Small intestine (tissue), 7 donors: ENCODE measurements at regions not wholly inside any gene's neighbourhood (a gene's known extent, or its start where the extent isn't known, plus 50 kb on each side); places are given as distances from the start of the nearest gene placed in this dataset.

Experiments used
- DNase-seq, 2 donors: peaks; one replicate each; pipeline versions ENCODE4 v3.0.0 to v3.0.0-alpha.2; 2013
- FAIRE-seq: peaks from 2 replicates; lab custom pipeline; 2012; peaks lifted over from hg19 to GRCh38; lab: Jason Lieb, UNC
- H3K27ac ChIP-seq, 3 donors: one replicate each; pipeline ENCODE4 v1.5.1; 2013; ENCODE audit warnings: low read length in 2 of 3, mild to moderate bottlenecking in 2 of 3, control low read depth in 1 of 3, inconsistent platforms in 1 of 3, low read depth in 1 of 3, moderate library complexity in 1 of 3
- H3K27me3 ChIP-seq, 3 donors: one replicate each; pipeline ENCODE4 v1.6.1; 2013; ENCODE audit warnings: low read length in 3 of 3, inconsistent platforms in 1 of 3; ENCODE audit not compliant: control insufficient read depth in 3 of 3, insufficient read depth in 3 of 3
- H3K36me3 ChIP-seq, 3 donors: one replicate each; pipeline ENCODE4 v1.6.1; 2013; ENCODE audit warnings: low read length in 3 of 3, inconsistent platforms in 1 of 3, low read depth in 1 of 3, mild to moderate bottlenecking in 1 of 3, moderate library complexity in 1 of 3; ENCODE audit not compliant: control insufficient read depth in 3 of 3, insufficient read depth in 2 of 3
- H3K4me1 ChIP-seq, 3 donors: one replicate each; pipeline ENCODE4 v1.6.1; 2013; ENCODE audit warnings: low read length in 2 of 3, inconsistent platforms in 1 of 3, low read depth in 1 of 3, mild to moderate bottlenecking in 1 of 3, moderate library complexity in 1 of 3; ENCODE audit not compliant: control insufficient read depth in 3 of 3, insufficient read depth in 2 of 3
- H3K4me3 ChIP-seq, 3 donors: one replicate each; pipeline ENCODE4 v1.5.1; 2013; ENCODE audit warnings: low read length in 3 of 3, control low read depth in 1 of 3, inconsistent platforms in 1 of 3, low read depth in 1 of 3, mild to moderate bottlenecking in 1 of 3, moderate library complexity in 1 of 3
- H3K9me3 ChIP-seq, 2 donors: one replicate each; pipeline ENCODE4 v1.6.1; 2013; ENCODE audit warnings: low read depth in 1 of 2, low read length in 1 of 2; ENCODE audit not compliant: control insufficient read depth in 2 of 2, insufficient read depth in 1 of 2
- WGBS, 3 donors: extraction: QIAGEN DNeasy Blood & Tissue Kit; methylation state at CpG; one replicate each; pipeline ENCODE4 v1.1.7; 2013; 5-methylcytosine and 5-hydroxymethylcytosine counted together
- donor health status: healthy with polysubstance abuse.
- donor health status: control.
- donor health status: control.
- donor health status: Bipolar disorder and iron deficiency.
- donor health status: healthy.

- WGBS, 3 donors, result 74 to 87% (median 81%) methylated on average over 3 of the region's 3 CpGs
- DNase-seq (no peak), FAIRE-seq (no peak)
Observed at GRCh38 chr10:44723082-44723481, 188.1 kb upstream of the TMEM72 start.

GRCh38 chr10:44723619-44724325 is 187.4 kb upstream of the TMEM72 start:
- peaks cover 0 to 5% of the 10 kb centered on the region in 2 donors for H3K9me3 ChIP-seq
- H3K27me3 ChIP-seq, result no peaks in the 10 kb centered on the region
- FAIRE-seq (no peak), DNase-seq (no peak)
- H3K36me3 ChIP-seq, result no peaks in the 10 kb centered on the region
- 71 to 86% (median 82%) methylated on average over 7 of the region's 7 CpGs for WGBS, 3 donors
- H3K27ac ChIP-seq, result no peak overlapping the region
- no peak overlapping the region for H3K4me3 ChIP-seq
- H3K4me1 ChIP-seq, result no peaks in the 10 kb centered on the region

More at GRCh38 chr10:44723082-44723481, 188.1 kb upstream of the TMEM72 start:
- Histone ChIP-seq H3K36me3 (no peaks in the 10 kb centered on the region), H3K4me3 (no peak overlapping the region), H3K27me3 (no peaks in the 10 kb centered on the region), H3K9me3 (peaks cover 0 to 5% of the 10 kb centered on the region in 2 donors), H3K27ac (no peak overlapping the region), H3K4me1 (no peaks in the 10 kb centered on the region)

- Histone ChIP-seq H3K36me3 (no peaks in the 10 kb centered on the region), H3K4me1 (no peaks in the 10 kb centered on the region), H3K27ac (no peak overlapping the region), H3K9me3 (peaks cover 0 to 2% of the 10 kb centered on the region in 2 donors), H3K4me3 (no peak overlapping the region), H3K27me3 (no peaks in the 10 kb centered on the region)
- DNase-seq (no peak), FAIRE-seq (no peak)
- WGBS, 3 donors, result 60 to 64% (median 62%) methylated on average over 6 of the region's 6 CpGs
Observed at GRCh38 chr10:44724415-44725174, 186.5 kb upstream of the TMEM72 start.

GRCh38 chr10:44725404-44725803 is 185.7 kb upstream of the TMEM72 start:
- Histone ChIP-seq H3K4me3 (no peak overlapping the region), H3K4me1 (no peaks in the 10 kb centered on the region), H3K27me3 (no peaks in the 10 kb centered on the region), H3K36me3 (no peaks in the 10 kb centered on the region), H3K9me3 (peaks cover 0 to 2% of the 10 kb centered on the region in 2 donors), H3K27ac (no peak overlapping the region)
- FAIRE-seq (no peak), DNase-seq (no peak)
- 87 to 98% (median 98%) methylated on average over 2 of the region's 2 CpGs for WGBS, 3 donors

GRCh38 chr10:44731283-44731682 is 179.9 kb upstream of the TMEM72 start:
- peaks cover 0 to 3% of the 10 kb centered on the region in 2 donors for H3K9me3 ChIP-seq
- no peaks in the 10 kb centered on the region for H3K27me3 ChIP-seq
- no peak overlapping the region for H3K4me3 ChIP-seq
- 54 to 73% (median 67%) methylated on average over 2 of the region's 2 CpGs for whole genome bisulfite sequencing, 3 donors
- DNase-seq (peak in 1 of 2 donors; percentile 33), FAIRE-seq (no peak)
- no peak overlapping the region for H3K27ac ChIP-seq
- H3K4me1 ChIP-seq, result no peaks in the 10 kb centered on the region
- no peaks in the 10 kb centered on the region for H3K36me3 ChIP-seq

- Histone ChIP-seq H3K27ac (no peak overlapping the region), H3K4me1 (no peaks in the 10 kb centered on the region), H3K36me3 (no peaks in the 10 kb centered on the region), H3K4me3 (no peak overlapping the region), H3K27me3 (no peaks in the 10 kb centered on the region), H3K9me3 (peaks cover 0 to 3% of the 10 kb centered on the region in 2 donors)
- DNase-seq, result no peak
- no peak for FAIRE-seq
- WGBS, 3 donors, result 21 to 55% (median 40%) methylated on average over 5 of the region's 5 CpGs
Observed at GRCh38 chr10:44733501-44734488, 177.3 kb upstream of the TMEM72 start.

- 47 to 65% (median 59%) methylated on average over 4 of the region's 4 CpGs for WGBS, 3 donors
- Histone ChIP-seq H3K4me3 (no peak overlapping the region), H3K27ac (no peak overlapping the region), H3K27me3 (no peaks in the 10 kb centered on the region), H3K9me3 (no peaks in the 10 kb centered on the region), H3K4me1 (no peaks in the 10 kb centered on the region), H3K36me3 (no peaks in the 10 kb centered on the region)
- FAIRE-seq (no peak), DNase-seq (no peak)
Observed at GRCh38 chr10:44742248-44742647, 168.9 kb upstream of the TMEM72 start.

- Histone ChIP-seq H3K27ac (no peak overlapping the region), H3K4me3 (no peak overlapping the region), H3K27me3 (no peaks in the 10 kb centered on the region), H3K9me3 (peaks cover 0 to 12% of the 10 kb centered on the region in 2 donors), H3K4me1 (no peaks in the 10 kb centered on the region), H3K36me3 (no peaks in the 10 kb centered on the region)
- FAIRE-seq (no peak), DNase-seq (no peak)
- WGBS, 3 donors, result 15 to 57% (median 44%) methylated on average over 1 of the region's 1 CpG
Observed at GRCh38 chr10:44743535-44743934, 167.6 kb upstream of the TMEM72 start.
